A549 (cell line): ENCODE measurements at regions not wholly inside any gene's neighbourhood (a gene's known extent, or its start where the extent isn't known, plus 50 kb on each side); places are given as distances from the start of the nearest gene placed in this dataset.

Source experiments
- ATAC-seq, 2 experiments: fragments of 200-7000 bp in 1 of 2; fragments of >200 bp in 1 of 2; cut with Nextera tagmentation in 1 of 2; cut with Tn5 transposase in 1 of 2; 3 replicates each; pipeline versions ENCODE4 v1.8.0 to v1.9.1; 2018 to 2020; ENCODE audit warnings: mild to moderate bottlenecking in 1 of 2, moderate library complexity in 1 of 2
- CTCF ChIA-PET: fragments of 300-600 bp; sonication (Branson Sonifier 250); formaldehyde crosslinking; extraction: SDS; loops from one replicate; lab custom pipeline; 2021; ENCODE audit warnings: antibody characterized with exemption, inconsistent platforms; lab: Yijun Ruan, JAX
- POLR2A ChIA-PET: fragments of 350-600 bp; formaldehyde crosslinking; extraction: SDS; loops from one replicate; lab custom pipeline; 2021; ENCODE audit warnings: antibody characterized with exemption, inconsistent platforms; lab: Yijun Ruan, JAX
- DNase-seq, 2 experiments: peaks; one replicate each; pipeline versions ENCODE4 v3.0.0 to v3.0.0-alpha.2; 2011 to 2016; ENCODE audit warnings: low read depth in 1 of 2, low spot score in 1 of 2
- FAIRE-seq: peaks from 2 replicates; lab custom pipeline; 2011; peaks lifted over from hg19 to GRCh38; lab: Jason Lieb, UNC
- H3K27ac ChIP-seq, 2 experiments: fragments of >200 bp; sonication (Bioruptor Twin); formaldehyde crosslinking; 3 replicates each; pipeline ENCODE4 v1.5.1; 2016 to 2017
- H3K4me1 ChIP-seq: fragments of >200 bp; sonication (Bioruptor Twin); formaldehyde crosslinking; 3 replicates; pipeline ENCODE4 v1.6.1; 2016
- H3K4me2 ChIP-seq: fragments of >200 bp; sonication (Bioruptor Twin); formaldehyde crosslinking; 3 replicates; pipeline ENCODE4 v1.6.1; 2016
- H3K4me3 ChIP-seq: fragments of >200 bp; sonication (Bioruptor Twin); formaldehyde crosslinking; 3 replicates; pipeline ENCODE4 v1.5.1; 2016
- H3K9me3 ChIP-seq: fragments of >200 bp; sonication (Bioruptor Twin); formaldehyde crosslinking; 3 replicates; pipeline ENCODE4 v1.6.1; 2016
- CBX2 ChIP-seq: fragments of 200-600 bp; sonication (generic); IDR thresholded peaks from 2 replicates; pipeline ENCODE4 v1.6.1; 2016; ENCODE audit warnings: low read depth, mild to moderate bottlenecking, borderline replicate concordance
- CBX8 ChIP-seq: fragments of 200-600 bp; sonication (generic); IDR thresholded peaks from 2 replicates; pipeline ENCODE4 v1.6.1; 2016
- CEBPB ChIP-seq, 2 experiments: fragments of >200 bp in 1 of 2; sonication (Bioruptor Twin) in 1 of 2; formaldehyde crosslinking in 1 of 2; IDR thresholded peaks; 2 replicates each; pipeline ENCODE4 v1.6.1; 2012 to 2016
- EHF ChIP-seq: fragments of 250-450 bp; sonication (Bioruptor Pico); IDR thresholded peaks from 2 replicates; pipeline ENCODE4 v1.5.0; 2020; ENCODE audit warnings: mild to moderate bottlenecking
- EHMT2 ChIP-seq: fragments of 200-600 bp; sonication (generic); IDR thresholded peaks from 2 replicates; pipeline ENCODE4 v1.6.1; 2016; ENCODE audit warnings: antibody characterized with exemption, low read depth, mild to moderate bottlenecking, moderate library complexity
- EP300 ChIP-seq, 2 experiments: fragments of >200 bp; sonication (Bioruptor Twin); formaldehyde crosslinking; IDR thresholded peaks; 2 replicates in 1 of 2; 3 replicates in 1 of 2; pipeline ENCODE4 v1.6.1; 2016 to 2017
- FOXS1 ChIP-seq: fragments of 250-450 bp; sonication (Bioruptor Pico); IDR thresholded peaks from 2 replicates; pipeline ENCODE4 v1.5.0; 2020; ENCODE audit warnings: mild to moderate bottlenecking, moderate library complexity
- GATA3 ChIP-seq: IDR thresholded peaks from 2 replicates; pipeline ENCODE4 v1.6.1; 2012; ENCODE audit warnings: borderline replicate concordance
- HDAC2 ChIP-seq: fragments of 200-600 bp; sonication (generic); IDR thresholded peaks from 2 replicates; pipeline ENCODE4 v1.6.1; 2016
- JUN ChIP-seq, 2 experiments: fragments of >200 bp; sonication (Bioruptor Twin); formaldehyde crosslinking; IDR thresholded peaks; 2 replicates in 1 of 2; 3 replicates in 1 of 2; pipeline ENCODE4 v1.6.1; 2016 to 2017
- JUNB ChIP-seq: fragments of >200 bp; sonication (Bioruptor Twin); formaldehyde crosslinking; IDR thresholded peaks from 2 replicates; pipeline ENCODE4 v1.6.1; 2016
- MAFK ChIP-seq: fragments of 450-650 bp; IDR thresholded peaks from 2 replicates; pipeline ENCODE4 v1.6.1; 2014; ENCODE audit not compliant: partially characterized antibody
- MAX ChIP-seq: IDR thresholded peaks from 2 replicates; pipeline ENCODE4 v1.6.1; 2012
- MAZ ChIP-seq: fragments of 150-350 bp; IDR thresholded peaks from 2 replicates; pipeline ENCODE4 v1.6.1; 2014; ENCODE audit warnings: antibody characterized with exemption, low read depth, low read length, borderline replicate concordance
- NFE2L2 ChIP-seq: fragments of 150-350 bp; conservative IDR thresholded peaks from 2 replicates; pipeline ENCODE4 v1.6.1; 2014; ENCODE audit warnings: low read length
- NPAS2 ChIP-seq: fragments of 250-450 bp; sonication (Bioruptor Pico); IDR thresholded peaks from 2 replicates; pipeline ENCODE4 v1.8.0; 2022; ENCODE audit warnings: mild to moderate bottlenecking, moderate library complexity, borderline replicate concordance
- NR3C1 ChIP-seq: fragments of >200 bp; sonication (Bioruptor Twin); formaldehyde crosslinking; IDR thresholded peaks from 3 replicates; pipeline ENCODE4 v1.6.1; 2017
- POLR2AphosphoS2 ChIP-seq: conservative IDR thresholded peaks from 2 replicates; pipeline ENCODE4 v1.6.1; 2012; ENCODE audit warnings: low read length, improper control_type of control experiment, inconsistent platforms
- RCOR1 ChIP-seq: fragments of 150-350 bp; IDR thresholded peaks from 2 replicates; pipeline ENCODE4 v1.6.1; 2014; ENCODE audit warnings: antibody characterized with exemption, low read length, low read depth
- SMC3 ChIP-seq: fragments of >200 bp; sonication (Bioruptor Twin); formaldehyde crosslinking; IDR thresholded peaks from 3 replicates; pipeline ENCODE4 v1.6.1; 2018; ENCODE audit warnings: inconsistent platforms
- SREBF2 ChIP-seq: fragments of 450-650 bp; IDR thresholded peaks from 2 replicates; pipeline ENCODE4 v1.6.1; 2014; ENCODE audit warnings: mild to moderate bottlenecking, moderate library complexity
- TP53 ChIP-seq: fragments of 250-450 bp; sonication (Bioruptor Pico); IDR thresholded peaks from 2 replicates; pipeline ENCODE4 v1.5.0; 2021; ENCODE audit warnings: mild to moderate bottlenecking, moderate library complexity
- ZC3H11A ChIP-seq: fragments of 450-650 bp; IDR thresholded peaks from 2 replicates; pipeline ENCODE4 v1.6.1; 2014; ENCODE audit warnings: antibody characterized with exemption, mild to moderate bottlenecking
- ZFP36 ChIP-seq: fragments of 450-650 bp; IDR thresholded peaks from 2 replicates; pipeline ENCODE4 v1.6.1; 2014; ENCODE audit warnings: borderline replicate concordance; ENCODE audit not compliant: partially characterized antibody
- ZSCAN20 ChIP-seq: fragments of 250-450 bp; sonication (Bioruptor Pico); IDR thresholded peaks from 2 replicates; pipeline ENCODE4 v1.8.0; 2022; ENCODE audit warnings: mild to moderate bottlenecking, moderate library complexity
- WGBS: methylation state at CpG from one replicate; pipeline ENCODE4 v1.1.6; 2017; ENCODE audit errors: missing lambda C conversion rate; 5-methylcytosine and 5-hydroxymethylcytosine counted together
- TF ChIP-seq, protein P1 (sequence below): fragments of 250-450 bp; sonication (Bioruptor Pico); IDR thresholded peaks from 2 replicates; pipeline ENCODE4 v1.5.0; 2021; ENCODE audit warnings: mild to moderate bottlenecking, moderate library complexity, borderline replicate concordance
- TF ChIP-seq, protein P2 (sequence below): IDR thresholded peaks from 2 replicates; pipeline ENCODE4 v1.6.1; 2012; ENCODE audit warnings: low read depth, borderline replicate concordance
- TF ChIP-seq, protein P3 (sequence below): fragments of 250-450 bp; sonication (Bioruptor Pico); IDR thresholded peaks from 2 replicates; pipeline ENCODE4 v1.5.0; 2020; ENCODE audit warnings: low read depth, mild to moderate bottlenecking, moderate library complexity
- TF ChIP-seq, protein P4 (sequence below): fragments of >200 bp; sonication (Bioruptor Twin); formaldehyde crosslinking; IDR thresholded peaks from 3 replicates; pipeline ENCODE4 v1.5.1; 2016

GRCh38 chr6:141491684-141492083 lies 641.0 kb upstream of the GJE1 start:
- no peaks in the 10 kb centered on the region for H3K4me1 ChIP-seq
- no peak for TF ChIP-seq EHF (CRISPR knock-in tag)
- no peak for TF ChIP-seq MAZ
- no peak for TF ChIP-seq MAX
- no peak for TF ChIP-seq MAFK
- TF ChIP-seq, protein P1, sequence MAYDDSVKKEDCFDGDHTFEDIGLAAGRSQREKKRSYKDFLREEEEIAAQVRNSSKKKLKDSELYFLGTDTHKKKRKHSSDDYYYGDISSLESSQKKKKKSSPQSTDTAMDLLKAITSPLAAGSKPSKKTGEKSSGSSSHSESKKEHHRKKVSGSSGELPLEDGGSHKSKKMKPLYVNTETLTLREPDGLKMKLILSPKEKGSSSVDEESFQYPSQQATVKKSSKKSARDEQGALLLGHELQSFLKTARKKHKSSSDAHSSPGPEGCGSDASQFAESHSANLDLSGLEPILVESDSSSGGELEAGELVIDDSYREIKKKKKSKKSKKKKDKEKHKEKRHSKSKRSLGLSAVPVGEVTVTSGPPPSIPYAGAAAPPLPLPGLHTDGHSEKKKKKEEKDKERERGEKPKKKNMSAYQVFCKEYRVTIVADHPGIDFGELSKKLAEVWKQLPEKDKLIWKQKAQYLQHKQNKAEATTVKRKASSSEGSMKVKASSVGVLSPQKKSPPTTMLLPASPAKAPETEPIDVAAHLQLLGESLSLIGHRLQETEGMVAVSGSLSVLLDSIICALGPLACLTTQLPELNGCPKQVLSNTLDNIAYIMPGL = no peak
- no peak for TF ChIP-seq TP53 (CRISPR knock-in tag)
- no peak for TF ChIP-seq ZSCAN20
- TF ChIP-seq JUNB = no peak
- TF ChIP-seq, protein P2, sequence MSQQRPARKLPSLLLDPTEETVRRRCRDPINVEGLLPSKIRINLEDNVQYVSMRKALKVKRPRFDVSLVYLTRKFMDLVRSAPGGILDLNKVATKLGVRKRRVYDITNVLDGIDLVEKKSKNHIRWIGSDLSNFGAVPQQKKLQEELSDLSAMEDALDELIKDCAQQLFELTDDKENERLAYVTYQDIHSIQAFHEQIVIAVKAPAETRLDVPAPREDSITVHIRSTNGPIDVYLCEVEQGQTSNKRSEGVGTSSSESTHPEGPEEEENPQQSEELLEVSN = no peak
- TF ChIP-seq POLR2AphosphoS2 = no peak
- no peak for TF ChIP-seq ZFP36
- TF ChIP-seq, all 56 proteins: peak for 0
- no peak overlapping the region for H3K4me3 ChIP-seq
- DNase-seq = no peak
- POLR2A ChIA-PET = no interaction called here
- H3K9me3 ChIP-seq = no peaks in the 10 kb centered on the region
- no peak for ATAC-seq
- FAIRE-seq = no peak
- CTCF ChIA-PET = no interaction called here
- no peak overlapping the region for H3K4me2 ChIP-seq
- H3K27ac ChIP-seq = no peak overlapping the region

DNA sequence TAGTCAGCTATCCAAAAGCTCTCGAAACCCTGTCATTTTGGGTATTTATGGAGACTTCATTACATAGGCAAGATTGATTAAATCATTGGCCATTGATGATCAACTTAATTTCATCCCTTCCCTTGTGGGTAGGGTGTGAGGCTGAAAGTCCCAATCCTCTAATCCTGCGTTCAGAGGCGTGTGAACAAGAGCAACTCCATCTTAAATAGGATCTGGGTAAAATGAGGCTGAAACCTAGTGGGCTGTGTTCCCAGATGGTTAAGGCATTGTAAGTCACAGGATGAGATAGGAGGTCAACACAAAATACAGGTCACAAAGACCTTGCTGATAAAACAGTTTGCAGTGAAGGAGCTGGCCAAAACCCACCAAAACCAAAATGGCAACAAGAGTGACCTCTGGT lies 641.7 kb upstream of the GJE1 start:
- WGBS = 90% methylated on average over 3 of the region's 3 CpGs
- H3K4me1 ChIP-seq = no peaks in the 10 kb centered on the region
- CTCF ChIA-PET = no interaction called here
- no peak for DNase-seq
- ATAC-seq = no peak
- H3K4me3 ChIP-seq = no peak overlapping the region
- no peak for FAIRE-seq
- H3K4me2 ChIP-seq = no peak overlapping the region
- POLR2A ChIA-PET = no interaction called here
- no peak overlapping the region for H3K27ac ChIP-seq
- TF ChIP-seq EHMT2 = no peak
- no peaks in the 10 kb centered on the region for H3K9me3 ChIP-seq

DNA sequence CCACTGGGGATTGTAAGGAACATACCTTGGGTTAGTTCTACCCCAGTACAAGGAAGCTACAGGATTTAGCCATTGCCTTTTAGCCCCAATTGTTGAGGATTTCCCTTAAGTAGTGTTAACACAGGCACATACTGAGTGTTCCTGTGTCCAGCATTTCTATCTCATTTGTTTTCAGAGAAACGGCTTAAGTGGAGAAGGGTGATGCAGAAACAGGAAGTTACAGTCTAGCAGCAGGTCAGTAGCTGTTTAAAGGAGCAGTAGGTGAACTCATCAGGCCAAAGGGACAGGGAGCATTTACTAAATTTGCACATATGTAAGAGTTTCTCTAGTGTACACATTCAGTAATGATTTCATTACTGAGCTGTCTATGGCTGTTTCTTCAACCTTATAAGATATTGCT lies 644.2 kb upstream of the GJE1 start:
- DNase-seq = no peak
- no peaks in the 10 kb centered on the region for H3K4me1 ChIP-seq
- H3K4me2 ChIP-seq = no peak overlapping the region
- 7% methylated on average over 1 of the region's 1 CpG for WGBS
- H3K27ac ChIP-seq = no peak overlapping the region
- FAIRE-seq = no peak
- H3K9me3 ChIP-seq = no peaks in the 10 kb centered on the region
- ATAC-seq = no peak
- H3K4me3 ChIP-seq = no peak overlapping the region
- TF ChIP-seq NPAS2 (CRISPR knock-in tag) = no peak
- TF ChIP-seq JUN (IDR thresholded peaks at IDR 0.05) = no peak
- no peak for TF ChIP-seq NR3C1
- TF ChIP-seq, protein P3, sequence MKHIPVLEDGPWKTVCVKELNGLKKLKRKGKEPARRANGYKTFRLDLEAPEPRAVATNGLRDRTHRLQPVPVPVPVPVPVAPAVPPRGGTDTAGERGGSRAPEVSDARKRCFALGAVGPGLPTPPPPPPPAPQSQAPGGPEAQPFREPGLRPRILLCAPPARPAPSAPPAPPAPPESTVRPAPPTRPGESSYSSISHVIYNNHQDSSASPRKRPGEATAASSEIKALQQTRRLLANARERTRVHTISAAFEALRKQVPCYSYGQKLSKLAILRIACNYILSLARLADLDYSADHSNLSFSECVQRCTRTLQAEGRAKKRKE = no peak
- TF ChIP-seq HDAC2 = no peak
- TF ChIP-seq MAFK = no peak
- no peak for TF ChIP-seq EP300 (IDR thresholded peaks at IDR 0.05)
- TF ChIP-seq ZC3H11A = no peak
- CTCF ChIA-PET = no interaction called here
- POLR2A ChIA-PET = no interaction called here

DNA sequence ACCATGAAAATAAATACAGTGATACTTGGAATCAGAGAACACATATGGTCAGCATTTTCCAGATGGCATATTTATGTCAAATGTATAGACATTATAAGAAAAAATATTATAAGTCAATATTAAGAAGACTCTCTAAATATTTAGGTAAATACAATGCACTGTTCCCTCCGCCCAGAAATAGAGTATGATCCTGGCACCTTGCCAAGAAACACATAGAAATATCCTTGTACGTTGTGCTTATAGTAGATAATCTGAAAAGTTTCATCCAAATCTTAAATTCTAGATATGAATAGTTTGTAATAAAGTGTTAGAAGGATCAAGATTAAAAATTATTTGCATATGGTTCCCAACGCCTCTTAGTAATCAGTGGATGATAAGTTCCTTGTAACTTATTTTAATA lies 645.8 kb upstream of the GJE1 start:
- no peak for DNase-seq
- Histone ChIP-seq H3K4me2 (no peak overlapping the region), H3K9me3 (no peaks in the 10 kb centered on the region), H3K4me1 (0 out of 3 replicates have a peak, but pooled peaks cover 5% of the 10 kb centered on the region), H3K27ac (no peak overlapping the region), H3K4me3 (no peak overlapping the region)
- 53% methylated on average over 3 of the region's 3 CpGs for WGBS
- POLR2A ChIA-PET = no interaction called here
- FAIRE-seq = no peak
- TF ChIP-seq HDAC2 (no peak), TP53 (CRISPR knock-in tag) (no peak), SMC3 (no peak), GATA3 (no peak), CBX8 (no peak), JUNB (no peak), FOXS1 (CRISPR knock-in tag) (no peak), NFE2L2 (no peak), RCOR1 (no peak), CBX2 (no peak), CEBPB (IDR thresholded peaks at IDR 0.05) (no peak), SREBF2 (no peak)
- TF ChIP-seq, protein P4, sequence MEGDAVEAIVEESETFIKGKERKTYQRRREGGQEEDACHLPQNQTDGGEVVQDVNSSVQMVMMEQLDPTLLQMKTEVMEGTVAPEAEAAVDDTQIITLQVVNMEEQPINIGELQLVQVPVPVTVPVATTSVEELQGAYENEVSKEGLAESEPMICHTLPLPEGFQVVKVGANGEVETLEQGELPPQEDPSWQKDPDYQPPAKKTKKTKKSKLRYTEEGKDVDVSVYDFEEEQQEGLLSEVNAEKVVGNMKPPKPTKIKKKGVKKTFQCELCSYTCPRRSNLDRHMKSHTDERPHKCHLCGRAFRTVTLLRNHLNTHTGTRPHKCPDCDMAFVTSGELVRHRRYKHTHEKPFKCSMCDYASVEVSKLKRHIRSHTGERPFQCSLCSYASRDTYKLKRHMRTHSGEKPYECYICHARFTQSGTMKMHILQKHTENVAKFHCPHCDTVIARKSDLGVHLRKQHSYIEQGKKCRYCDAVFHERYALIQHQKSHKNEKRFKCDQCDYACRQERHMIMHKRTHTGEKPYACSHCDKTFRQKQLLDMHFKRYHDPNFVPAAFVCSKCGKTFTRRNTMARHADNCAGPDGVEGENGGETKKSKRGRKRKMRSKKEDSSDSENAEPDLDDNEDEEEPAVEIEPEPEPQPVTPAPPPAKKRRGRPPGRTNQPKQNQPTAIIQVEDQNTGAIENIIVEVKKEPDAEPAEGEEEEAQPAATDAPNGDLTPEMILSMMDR = no peak
- CTCF ChIA-PET = no interaction called here
- no peak for ATAC-seq
